H1 (cell line): ENCODE measurements at regions not wholly inside any gene's neighbourhood (a gene's known extent, or its start where the extent isn't known, plus 50 kb on each side); places are given as distances from the start of the nearest gene placed in this dataset.

Source experiments
- CTCF ChIA-PET: fragments of 300-600 bp; sonication (Branson Sonifier 250); formaldehyde crosslinking; loops from one replicate; lab custom pipeline; 2021; ENCODE audit not compliant: partially characterized antibody; lab: Charles Lee
- POLR2A ChIA-PET: fragments of 300-600 bp; sonication (Branson Sonifier 250); formaldehyde crosslinking; loops from one replicate; lab custom pipeline; 2021; ENCODE audit warnings: inconsistent platforms; ENCODE audit not compliant: partially characterized antibody; lab: Charles Lee
- DNase-seq, 2 experiments: peaks; one replicate each; pipeline versions ENCODE4 v3.0.0 to v3.0.0-alpha.2; 2010 to 2022; ENCODE audit warnings: low spot score in 2 of 2, low read depth in 1 of 2, mixed read lengths in 1 of 2
- FAIRE-seq: peaks from 2 replicates; lab custom pipeline; 2011; peaks lifted over from hg19 to GRCh38; lab: Jason Lieb, UNC
- H2AFZ ChIP-seq: 2 replicates; pipeline ENCODE4 v1.8.1; 2012; ENCODE audit warnings: low read length, inconsistent platforms
- H2AK5ac ChIP-seq: 2 replicates; pipeline ENCODE4 v1.6.1; 2013; ENCODE audit warnings: low read depth, low read length
- H2BK120ac ChIP-seq: replicated peaks from 2 replicates; pipeline ENCODE3; 2013; ENCODE audit warnings: low read depth, low read length, inconsistent platforms
- H2BK12ac ChIP-seq: 2 replicates; pipeline ENCODE4 v1.6.1; 2013; ENCODE audit warnings: low read depth, low read length
- H2BK15ac ChIP-seq: 2 replicates; pipeline ENCODE4 v1.6.1; 2013; ENCODE audit warnings: low read length
- H2BK20ac ChIP-seq: 2 replicates; pipeline ENCODE4 v1.6.1; 2013; ENCODE audit warnings: low read length
- H2BK5ac ChIP-seq: 2 replicates; pipeline ENCODE4 v1.6.1; 2013; ENCODE audit warnings: low read depth, low read length
- H3K14ac ChIP-seq: 2 replicates; pipeline ENCODE4 v1.6.1; 2013; ENCODE audit warnings: inconsistent platforms; ENCODE audit not compliant: insufficient read length
- H3K18ac ChIP-seq: 2 replicates; pipeline ENCODE4 v1.6.1; 2013; ENCODE audit warnings: low read length; ENCODE audit errors: extremely low read depth
- H3K23ac ChIP-seq: 2 replicates; pipeline ENCODE4 v1.6.1; 2013; ENCODE audit warnings: inconsistent platforms; ENCODE audit not compliant: insufficient read length
- H3K23me2 ChIP-seq: 2 replicates; pipeline ENCODE4 v1.6.1; 2013; ENCODE audit warnings: low read depth, low read length
- H3K27ac ChIP-seq: 2 replicates; pipeline ENCODE4 v1.6.1; 2011; ENCODE audit warnings: low read depth, low read length, inconsistent platforms
- H3K27me3 ChIP-seq, 4 experiments: replicated peaks in 1 of 4; 1 replicate in 1 of 4; 2 replicates in 3 of 4; pipeline versions ENCODE4 v1.6.1 to v1.8.1; 2011 to 2013; ENCODE audit warnings: low read length in 3 of 4, mild to moderate bottlenecking in 3 of 4, inconsistent platforms in 2 of 4, mixed read lengths in 2 of 4, moderate library complexity in 1 of 4; ENCODE audit not compliant: control insufficient read depth in 3 of 4, insufficient read depth in 3 of 4; ENCODE audit errors: extremely low read depth in 1 of 4
- H3K36me3 ChIP-seq, 4 experiments: 2 replicates each; pipeline versions ENCODE4 v1.6.1 to v1.8.1; 2011 to 2013; ENCODE audit warnings: mild to moderate bottlenecking in 4 of 4, low read length in 3 of 4, moderate library complexity in 2 of 4, control low read depth in 1 of 4, inconsistent platforms in 1 of 4; ENCODE audit not compliant: insufficient read depth in 4 of 4, control insufficient read depth in 2 of 4
- H3K4ac ChIP-seq: replicated peaks from 2 replicates; pipeline ENCODE3; 2013; ENCODE audit warnings: low read length, low read depth, mixed read lengths, inconsistent platforms; ENCODE audit not compliant: insufficient read length
- H3K4me1 ChIP-seq, 4 experiments: replicated peaks in 1 of 4; 1 replicate in 1 of 4; 2 replicates in 3 of 4; pipeline versions ENCODE4 v1.6.1 to v1.8.1; 2011 to 2013; ENCODE audit warnings: low read length in 3 of 4, inconsistent platforms in 2 of 4, mixed read lengths in 1 of 4; ENCODE audit not compliant: insufficient read depth in 4 of 4, control insufficient read depth in 3 of 4
- H3K4me2 ChIP-seq, 2 experiments: 2 replicates each; pipeline versions ENCODE4 v1.6.1 to v1.8.1; 2011 to 2013; ENCODE audit warnings: low read depth in 2 of 2, low read length in 2 of 2, control low read depth in 1 of 2, inconsistent platforms in 1 of 2, mild to moderate bottlenecking in 1 of 2; ENCODE audit not compliant: insufficient read depth in 1 of 2
- H3K4me3 ChIP-seq, 4 experiments: fragments of 200-600, 300-600 bp in 1 of 4; sonication (generic), shearing (Covaris generic), sonication (Bioruptor Twin) in 1 of 4; 2 replicates each; pipeline versions ENCODE4 v1.5.1 to v1.8.1; 2011 to 2016; ENCODE audit warnings: low read length in 4 of 4, low read depth in 3 of 4, control low read depth in 2 of 4, inconsistent platforms in 2 of 4, mild to moderate bottlenecking in 2 of 4, mixed read lengths in 1 of 4, moderate library complexity in 1 of 4; ENCODE audit not compliant: insufficient read depth in 2 of 4; ENCODE audit errors: extremely low read depth in 1 of 4
- H3K56ac ChIP-seq: replicated peaks from 2 replicates; pipeline ENCODE3; 2013; ENCODE audit warnings: low read depth, mild to moderate bottlenecking, mixed read lengths, low read length, inconsistent platforms; ENCODE audit not compliant: insufficient read length
- H3K79me1 ChIP-seq: 2 replicates; pipeline ENCODE4 v1.6.1; 2013; ENCODE audit warnings: low read depth, low read length, control low read depth
- H3K79me2 ChIP-seq, 2 experiments: 2 replicates each; pipeline versions ENCODE4 v1.6.1 to v1.8.1; 2012 to 2013; ENCODE audit warnings: low read length in 2 of 2, mild to moderate bottlenecking in 2 of 2, inconsistent platforms in 1 of 2; ENCODE audit not compliant: insufficient read depth in 2 of 2, control insufficient read depth in 1 of 2
- H3K9ac ChIP-seq, 4 experiments: replicated peaks in 1 of 4; 1 replicate in 1 of 4; 2 replicates in 3 of 4; pipeline versions ENCODE4 v1.6.1 to v1.8.1; 2011 to 2013; ENCODE audit warnings: low read depth in 3 of 4, low read length in 3 of 4, control low read depth in 2 of 4, mild to moderate bottlenecking in 2 of 4, moderate library complexity in 2 of 4, inconsistent platforms in 1 of 4; ENCODE audit errors: extremely low read depth in 1 of 4
- H3K9me3 ChIP-seq, 2 experiments: 2 replicates each; pipeline versions ENCODE4 v1.6.1 to v1.8.1; 2012 to 2013; ENCODE audit warnings: mild to moderate bottlenecking in 2 of 2, moderate library complexity in 2 of 2, control low read depth in 1 of 2, inconsistent platforms in 1 of 2, low read depth in 1 of 2, low read length in 1 of 2, mixed read lengths in 1 of 2; ENCODE audit not compliant: insufficient read depth in 2 of 2
- H4K20me1 ChIP-seq, 2 experiments: replicated peaks in 1 of 2; 2 replicates each; pipeline versions ENCODE3 to v1.8.1; 2011 to 2013; ENCODE audit warnings: inconsistent platforms in 2 of 2, low read length in 2 of 2, mild to moderate bottlenecking in 1 of 2; ENCODE audit not compliant: insufficient read depth in 2 of 2, control insufficient read depth in 1 of 2
- H4K5ac ChIP-seq: 2 replicates; pipeline ENCODE4 v1.6.1; 2013; ENCODE audit warnings: low read length, low read depth, mixed read lengths, inconsistent platforms; ENCODE audit not compliant: insufficient read length
- H4K8ac ChIP-seq: 2 replicates; pipeline ENCODE4 v1.8.0; 2013; ENCODE audit warnings: mild to moderate bottlenecking, moderate library complexity, low read length, inconsistent platforms; ENCODE audit not compliant: insufficient read depth; ENCODE audit errors: extremely low read depth
- H4K91ac ChIP-seq: replicated peaks from 2 replicates; pipeline ENCODE3; 2013; ENCODE audit warnings: low read length, mixed read lengths, inconsistent platforms; ENCODE audit not compliant: insufficient read length
- BACH1 ChIP-seq: IDR thresholded peaks from 2 replicates; pipeline ENCODE4 v1.6.1; 2012; ENCODE audit warnings: low read length, improper control_type of control experiment
- CBX8 ChIP-seq: fragments of 300-800, 300-1000 bp; sonication (generic); IDR thresholded peaks from 2 replicates; pipeline ENCODE4 v1.7.1; 2016; ENCODE audit warnings: low read depth, low read length, borderline replicate concordance
- CHD2 ChIP-seq: IDR thresholded peaks from 2 replicates; pipeline ENCODE4 v1.6.1; 2012; ENCODE audit warnings: low read length, improper control_type of control experiment
- CTBP2 ChIP-seq: IDR thresholded peaks from 2 replicates; pipeline ENCODE4 v1.7.0; 2011; ENCODE audit warnings: borderline replicate concordance, mild to moderate bottlenecking, moderate library complexity, mixed read lengths, low read length; ENCODE audit not compliant: insufficient read depth, insufficient read length
- HDAC2 ChIP-seq, 2 experiments: fragments of 300-600 bp in 1 of 2; sonication (generic) in 1 of 2; IDR thresholded peaks; 2 replicates each; pipeline ENCODE4 v1.6.1; 2011 to 2012; ENCODE audit warnings: low read depth in 2 of 2, low read length in 2 of 2, mild to moderate bottlenecking in 2 of 2, moderate library complexity in 2 of 2, borderline replicate concordance in 1 of 2, inconsistent platforms in 1 of 2
- MAX ChIP-seq: IDR thresholded peaks from 2 replicates; pipeline ENCODE4 v1.6.1; 2012; ENCODE audit warnings: inconsistent platforms
- POLR2A ChIP-seq, 2 experiments: IDR thresholded peaks; 1 replicate in 1 of 2; 2 replicates in 1 of 2; pipeline ENCODE4 v1.6.1; 2011; ENCODE audit warnings: low read depth in 2 of 2, low read length in 2 of 2, mild to moderate bottlenecking in 2 of 2; ENCODE audit errors: control extremely low read depth in 1 of 2
- POU5F1 ChIP-seq: IDR thresholded peaks from 2 replicates; pipeline ENCODE4 v1.6.1; 2011; ENCODE audit warnings: low read depth, mild to moderate bottlenecking, low read length, moderate library complexity
- RNF2 ChIP-seq: fragments of 200-900, 300-1000 bp; sonication (generic); IDR thresholded peaks from 2 replicates; pipeline ENCODE4 v1.7.1; 2016; ENCODE audit warnings: borderline replicate concordance, low read depth, mild to moderate bottlenecking, antibody characterized with exemption, low read length; ENCODE audit not compliant: poor library complexity, severe bottlenecking; ENCODE audit errors: missing control alignments
- SIN3A ChIP-seq, 2 experiments: IDR thresholded peaks in 1 of 2; conservative IDR thresholded peaks in 1 of 2; 2 replicates each; pipeline ENCODE4 v1.6.1; 2011 to 2012; ENCODE audit warnings: low read length in 2 of 2, improper control_type of control experiment in 1 of 2, low read depth in 1 of 2, mild to moderate bottlenecking in 1 of 2
- SIRT6 ChIP-seq: IDR thresholded peaks from one replicate; pipeline ENCODE4 v1.7.1; 2012; ENCODE audit warnings: low read length, inconsistent platforms
- SIX5 ChIP-seq: IDR thresholded peaks from 2 replicates; pipeline ENCODE4 v1.6.1; 2011; ENCODE audit warnings: mild to moderate bottlenecking, low read depth, low read length
- TCF12 ChIP-seq: IDR thresholded peaks from 2 replicates; pipeline ENCODE4 v1.6.1; 2011; ENCODE audit warnings: low read depth, mild to moderate bottlenecking, low read length
- WGBS, 2 experiments: shearing (Covaris generic) in 1 of 2; methylation state at CpG; one replicate each; pipeline versions ENCODE4 v1.1.6 to v1.1.7; 2013 to 2015; ENCODE audit warnings: low lambda C conversion rate in 2 of 2, mixed read lengths in 2 of 2, inconsistent platforms in 1 of 2, low coverage in 1 of 2, missing lambda C conversion rate in 1 of 2; ENCODE audit not compliant: insufficient replicate concordance in 2 of 2, insufficient coverage in 1 of 2, insufficient read length in 1 of 2; ENCODE audit errors: extremely low coverage in 1 of 2, missing lambda C conversion rate in 1 of 2; 5-methylcytosine and 5-hydroxymethylcytosine counted together

- H3K9me3 ChIP-seq = no peaks in the 10 kb centered on the region
- H3K14ac ChIP-seq = no peak overlapping the region
- no peak overlapping the region for H3K27ac ChIP-seq
- DNase-seq (no peak), FAIRE-seq (no peak)
- H3K23me2 ChIP-seq = no peaks in the 10 kb centered on the region
- no peak overlapping the region for H4K91ac ChIP-seq
- no peak overlapping the region for H2AFZ ChIP-seq
- H4K8ac ChIP-seq = no peak overlapping the region
- H3K18ac ChIP-seq = no peak overlapping the region
- H3K4me2 ChIP-seq = no peak overlapping the region
- no peak overlapping the region for H3K56ac ChIP-seq
- H2BK120ac ChIP-seq = no peak overlapping the region
- H3K36me3 ChIP-seq = no peaks in the 10 kb centered on the region
- no peaks in the 10 kb centered on the region for H3K79me1 ChIP-seq
- CTCF ChIA-PET = interaction anchor here (1.1 to 1.8 kb wide), 2 partner anchors 377 to 964 kb away, joined by 3 to 4 read pairs; no protein-coding TSS in a partner anchor
- H2BK20ac ChIP-seq = no peak overlapping the region
- TF ChIP-seq SIN3A (conservative IDR thresholded peaks at IDR 0.05 in 1 of 2, IDR thresholded peaks at IDR 0.05 in 1 of 2; ENCODE audit: low read depth in 1 of 2, low read length in 2 of 2) (no peak), MAX (no peak), SIX5 (no peak), BACH1 (no peak), CTBP2 (no peak), CHD2 (no peak), TCF12 (no peak), RNF2 (no peak), SIRT6 (no peak), CBX8 (no peak), HDAC2 (IDR thresholded peaks at IDR 0.05; ENCODE audit: borderline replicate concordance in 1 of 2, low read depth in 2 of 2, low read length in 2 of 2) (no peak), POU5F1 (no peak), POLR2A (IDR thresholded peaks at IDR 0.05; ENCODE audit: control extremely low read depth in 1 of 2, low read depth in 2 of 2, low read length in 2 of 2) (no peak)
- TF ChIP-seq, all 59 proteins: peak for 0
- H3K79me2 ChIP-seq = no peaks in the 10 kb centered on the region
- no peak overlapping the region for H2BK15ac ChIP-seq
- no peaks in the 10 kb centered on the region for H4K20me1 ChIP-seq
- H3K4me1 ChIP-seq = peaks cover 0 to 8% (median 2%) of the 10 kb centered on the region in 4 experiments; a peak in 2 of 7 replicates
- no peak overlapping the region for H3K4me3 ChIP-seq
- no peak overlapping the region for H3K9ac ChIP-seq
- H2BK12ac ChIP-seq = no peak overlapping the region
- no peak overlapping the region for H2AK5ac ChIP-seq
- H3K4ac ChIP-seq = no peak overlapping the region
- POLR2A ChIA-PET = no interaction called here
- no peak overlapping the region for H3K23ac ChIP-seq
- WGBS, 2 experiments = 90% methylated on average over 2 of the region's 2 CpGs; no CpG with 5 or more reads in 1 of the 2 experiments
- no peak overlapping the region for H2BK5ac ChIP-seq
- H3K27me3 ChIP-seq = no peaks in the 10 kb centered on the region
- H4K5ac ChIP-seq = no peak overlapping the region
These were observed 231.3 kb upstream of the ZC3H15 start for GRCh38 chr2:186254759-186255158.
